Vagina (tissue), 2 donors: ENCODE measurements at regions not wholly inside any gene's neighbourhood (a gene's known extent, or its start where the extent isn't known, plus 50 kb on each side); places are given as distances from the start of the nearest gene placed in this dataset.

ENCODE experiments used
- CTCF ChIP-seq, 3 experiments: fragments of 450-650 bp in 2 of 3; fragments of 200-600 bp in 1 of 3; sonication (generic) in 1 of 3; IDR thresholded peaks; one replicate each; pipeline ENCODE4 v1.5.1; 2017 to 2019; ENCODE audit warnings: antibody characterized with exemption in 3 of 3, mild to moderate bottlenecking in 2 of 3, moderate library complexity in 2 of 3
- POLR2A ChIP-seq, 2 donors: fragments of 450-650 bp; IDR thresholded peaks; one replicate each; pipeline ENCODE4 v1.6.1; 2017; ENCODE audit warnings: antibody characterized with exemption in 2 of 2, mild to moderate bottlenecking in 2 of 2, moderate library complexity in 2 of 2

- TF ChIP-seq CTCF (IDR thresholded peaks at IDR 0.05) (no peak), POLR2A (IDR thresholded peaks at IDR 0.05) (no peak)
Observed at GRCh38 chr12:84165998-84166571, 746.5 kb downstream of the SLC6A15 start.
